H1 (cell line): ENCODE measurements at regions not wholly inside any gene's neighbourhood (a gene's known extent, or its start where the extent isn't known, plus 50 kb on each side); places are given as distances from the start of the nearest gene placed in this dataset.

ENCODE experiments used
- CHD1 ChIP-seq: IDR thresholded peaks from 2 replicates; pipeline ENCODE4 v1.6.1; 2012; ENCODE audit warnings: low read depth, low read length, improper control_type of control experiment
- SP1 ChIP-seq: IDR thresholded peaks from 2 replicates; pipeline ENCODE4 v1.6.1; 2011; ENCODE audit warnings: low read depth, low read length
- SP4 ChIP-seq: IDR thresholded peaks from 2 replicates; pipeline ENCODE4 v1.6.1; 2012; ENCODE audit warnings: low read length, inconsistent platforms
- TAF7 ChIP-seq: optimal IDR thresholded peaks from 2 replicates; pipeline ENCODE3; 2011; ENCODE audit warnings: low read depth, mild to moderate bottlenecking, inconsistent platforms, low read length, moderate library complexity, borderline replicate concordance
- TCF12 ChIP-seq: IDR thresholded peaks from 2 replicates; pipeline ENCODE4 v1.6.1; 2011; ENCODE audit warnings: low read depth, mild to moderate bottlenecking, low read length
- TF ChIP-seq, protein P1 (sequence below): fragments of 300-600 bp; sonication (generic); IDR thresholded peaks from 2 replicates; pipeline ENCODE4 v1.7.1; 2012; ENCODE audit warnings: low read length, moderate library complexity, mild to moderate bottlenecking, inconsistent platforms; ENCODE audit not compliant: insufficient replicate concordance

- TF ChIP-seq, protein P1, sequence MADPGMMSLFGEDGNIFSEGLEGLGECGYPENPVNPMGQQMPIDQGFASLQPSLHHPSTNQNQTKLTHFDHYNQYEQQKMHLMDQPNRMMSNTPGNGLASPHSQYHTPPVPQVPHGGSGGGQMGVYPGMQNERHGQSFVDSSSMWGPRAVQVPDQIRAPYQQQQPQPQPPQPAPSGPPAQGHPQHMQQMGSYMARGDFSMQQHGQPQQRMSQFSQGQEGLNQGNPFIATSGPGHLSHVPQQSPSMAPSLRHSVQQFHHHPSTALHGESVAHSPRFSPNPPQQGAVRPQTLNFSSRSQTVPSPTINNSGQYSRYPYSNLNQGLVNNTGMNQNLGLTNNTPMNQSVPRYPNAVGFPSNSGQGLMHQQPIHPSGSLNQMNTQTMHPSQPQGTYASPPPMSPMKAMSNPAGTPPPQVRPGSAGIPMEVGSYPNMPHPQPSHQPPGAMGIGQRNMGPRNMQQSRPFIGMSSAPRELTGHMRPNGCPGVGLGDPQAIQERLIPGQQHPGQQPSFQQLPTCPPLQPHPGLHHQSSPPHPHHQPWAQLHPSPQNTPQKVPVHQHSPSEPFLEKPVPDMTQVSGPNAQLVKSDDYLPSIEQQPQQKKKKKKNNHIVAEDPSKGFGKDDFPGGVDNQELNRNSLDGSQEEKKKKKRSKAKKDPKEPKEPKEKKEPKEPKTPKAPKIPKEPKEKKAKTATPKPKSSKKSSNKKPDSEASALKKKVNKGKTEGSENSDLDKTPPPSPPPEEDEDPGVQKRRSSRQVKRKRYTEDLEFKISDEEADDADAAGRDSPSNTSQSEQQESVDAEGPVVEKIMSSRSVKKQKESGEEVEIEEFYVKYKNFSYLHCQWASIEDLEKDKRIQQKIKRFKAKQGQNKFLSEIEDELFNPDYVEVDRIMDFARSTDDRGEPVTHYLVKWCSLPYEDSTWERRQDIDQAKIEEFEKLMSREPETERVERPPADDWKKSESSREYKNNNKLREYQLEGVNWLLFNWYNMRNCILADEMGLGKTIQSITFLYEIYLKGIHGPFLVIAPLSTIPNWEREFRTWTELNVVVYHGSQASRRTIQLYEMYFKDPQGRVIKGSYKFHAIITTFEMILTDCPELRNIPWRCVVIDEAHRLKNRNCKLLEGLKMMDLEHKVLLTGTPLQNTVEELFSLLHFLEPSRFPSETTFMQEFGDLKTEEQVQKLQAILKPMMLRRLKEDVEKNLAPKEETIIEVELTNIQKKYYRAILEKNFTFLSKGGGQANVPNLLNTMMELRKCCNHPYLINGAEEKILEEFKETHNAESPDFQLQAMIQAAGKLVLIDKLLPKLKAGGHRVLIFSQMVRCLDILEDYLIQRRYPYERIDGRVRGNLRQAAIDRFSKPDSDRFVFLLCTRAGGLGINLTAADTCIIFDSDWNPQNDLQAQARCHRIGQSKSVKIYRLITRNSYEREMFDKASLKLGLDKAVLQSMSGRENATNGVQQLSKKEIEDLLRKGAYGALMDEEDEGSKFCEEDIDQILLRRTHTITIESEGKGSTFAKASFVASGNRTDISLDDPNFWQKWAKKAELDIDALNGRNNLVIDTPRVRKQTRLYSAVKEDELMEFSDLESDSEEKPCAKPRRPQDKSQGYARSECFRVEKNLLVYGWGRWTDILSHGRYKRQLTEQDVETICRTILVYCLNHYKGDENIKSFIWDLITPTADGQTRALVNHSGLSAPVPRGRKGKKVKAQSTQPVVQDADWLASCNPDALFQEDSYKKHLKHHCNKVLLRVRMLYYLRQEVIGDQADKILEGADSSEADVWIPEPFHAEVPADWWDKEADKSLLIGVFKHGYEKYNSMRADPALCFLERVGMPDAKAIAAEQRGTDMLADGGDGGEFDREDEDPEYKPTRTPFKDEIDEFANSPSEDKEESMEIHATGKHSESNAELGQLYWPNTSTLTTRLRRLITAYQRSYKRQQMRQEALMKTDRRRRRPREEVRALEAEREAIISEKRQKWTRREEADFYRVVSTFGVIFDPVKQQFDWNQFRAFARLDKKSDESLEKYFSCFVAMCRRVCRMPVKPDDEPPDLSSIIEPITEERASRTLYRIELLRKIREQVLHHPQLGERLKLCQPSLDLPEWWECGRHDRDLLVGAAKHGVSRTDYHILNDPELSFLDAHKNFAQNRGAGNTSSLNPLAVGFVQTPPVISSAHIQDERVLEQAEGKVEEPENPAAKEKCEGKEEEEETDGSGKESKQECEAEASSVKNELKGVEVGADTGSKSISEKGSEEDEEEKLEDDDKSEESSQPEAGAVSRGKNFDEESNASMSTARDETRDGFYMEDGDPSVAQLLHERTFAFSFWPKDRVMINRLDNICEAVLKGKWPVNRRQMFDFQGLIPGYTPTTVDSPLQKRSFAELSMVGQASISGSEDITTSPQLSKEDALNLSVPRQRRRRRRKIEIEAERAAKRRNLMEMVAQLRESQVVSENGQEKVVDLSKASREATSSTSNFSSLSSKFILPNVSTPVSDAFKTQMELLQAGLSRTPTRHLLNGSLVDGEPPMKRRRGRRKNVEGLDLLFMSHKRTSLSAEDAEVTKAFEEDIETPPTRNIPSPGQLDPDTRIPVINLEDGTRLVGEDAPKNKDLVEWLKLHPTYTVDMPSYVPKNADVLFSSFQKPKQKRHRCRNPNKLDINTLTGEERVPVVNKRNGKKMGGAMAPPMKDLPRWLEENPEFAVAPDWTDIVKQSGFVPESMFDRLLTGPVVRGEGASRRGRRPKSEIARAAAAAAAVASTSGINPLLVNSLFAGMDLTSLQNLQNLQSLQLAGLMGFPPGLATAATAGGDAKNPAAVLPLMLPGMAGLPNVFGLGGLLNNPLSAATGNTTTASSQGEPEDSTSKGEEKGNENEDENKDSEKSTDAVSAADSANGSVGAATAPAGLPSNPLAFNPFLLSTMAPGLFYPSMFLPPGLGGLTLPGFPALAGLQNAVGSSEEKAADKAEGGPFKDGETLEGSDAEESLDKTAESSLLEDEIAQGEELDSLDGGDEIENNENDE, result no peak
- TF ChIP-seq TAF7 (no peak), CHD1 (no peak), TCF12 (no peak), SP4 (no peak), SP1 (no peak)
Observed at GRCh38 chr10:34922138-34922537, 107.0 kb upstream of the PARD3 start (continued).
